HG03103 (cell line): ENCODE measurements at regions not wholly inside any gene's neighbourhood (a gene's known extent, or its start where the extent isn't known, plus 50 kb on each side); places are given as distances from the start of the nearest gene placed in this dataset.

Experiments used
- ATAC-seq: cut with Tn5 transposase; IDR thresholded peaks from one replicate; pipeline ENCODE4 v1.9.1; 2021; ENCODE audit warnings: low read depth; ENCODE audit not compliant: unreplicated experiment

DNA sequence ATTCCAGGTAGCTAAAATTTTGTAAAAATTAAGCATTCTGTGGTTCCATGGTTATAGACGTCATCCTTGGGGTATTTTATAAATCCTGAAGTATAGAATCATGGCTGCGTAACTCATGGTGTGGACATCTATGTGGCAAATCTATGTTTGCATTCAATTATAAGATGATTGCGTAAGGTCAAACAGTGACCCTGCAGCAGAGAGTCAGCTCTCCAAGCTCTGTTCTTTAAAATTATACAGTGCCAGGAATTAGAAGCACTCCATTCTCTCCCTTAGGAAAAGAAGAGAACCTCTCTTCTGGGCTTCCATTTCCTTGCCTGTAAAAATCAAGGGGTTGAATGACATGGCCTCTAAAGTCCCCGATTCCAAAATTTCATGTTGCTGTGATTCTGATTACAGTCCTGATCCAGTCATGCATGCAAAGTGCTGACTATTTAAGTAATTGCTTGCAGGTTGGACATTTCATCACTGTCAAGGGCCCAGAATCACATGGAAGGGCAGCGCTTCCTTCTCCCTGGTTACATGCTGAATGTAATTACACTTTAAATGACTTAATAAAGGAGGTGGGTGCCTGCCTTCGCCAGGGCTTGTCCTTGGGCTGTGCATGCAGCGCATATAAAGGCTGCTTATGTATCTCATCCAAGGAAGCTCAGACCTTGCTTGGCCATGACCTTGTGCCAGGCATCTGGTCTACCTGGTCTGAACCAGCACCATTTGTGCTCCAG, 550.7 kb downstream of the TYW1 start:
- no peak for ATAC-seq

DNA sequence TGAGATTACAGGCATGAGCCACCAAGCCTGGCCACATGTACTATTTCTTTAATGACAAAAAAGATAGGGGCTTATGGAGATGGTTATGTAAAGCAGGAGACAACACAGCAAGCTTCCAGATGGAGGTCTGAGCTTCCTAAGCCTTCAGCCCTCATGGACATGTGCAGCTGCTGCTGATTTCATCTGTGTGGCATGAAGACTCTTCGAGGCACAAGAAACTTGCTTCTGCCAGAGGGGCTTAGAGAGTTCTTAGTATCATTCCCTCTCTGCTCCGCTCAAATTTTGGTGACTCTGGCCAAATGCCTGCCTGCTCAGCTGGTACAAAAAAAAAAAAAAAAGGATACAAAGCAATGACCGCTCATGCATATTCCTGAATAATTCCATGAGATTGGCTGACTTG, 552.5 kb downstream of the TYW1 start:
- no peak for ATAC-seq

DNA sequence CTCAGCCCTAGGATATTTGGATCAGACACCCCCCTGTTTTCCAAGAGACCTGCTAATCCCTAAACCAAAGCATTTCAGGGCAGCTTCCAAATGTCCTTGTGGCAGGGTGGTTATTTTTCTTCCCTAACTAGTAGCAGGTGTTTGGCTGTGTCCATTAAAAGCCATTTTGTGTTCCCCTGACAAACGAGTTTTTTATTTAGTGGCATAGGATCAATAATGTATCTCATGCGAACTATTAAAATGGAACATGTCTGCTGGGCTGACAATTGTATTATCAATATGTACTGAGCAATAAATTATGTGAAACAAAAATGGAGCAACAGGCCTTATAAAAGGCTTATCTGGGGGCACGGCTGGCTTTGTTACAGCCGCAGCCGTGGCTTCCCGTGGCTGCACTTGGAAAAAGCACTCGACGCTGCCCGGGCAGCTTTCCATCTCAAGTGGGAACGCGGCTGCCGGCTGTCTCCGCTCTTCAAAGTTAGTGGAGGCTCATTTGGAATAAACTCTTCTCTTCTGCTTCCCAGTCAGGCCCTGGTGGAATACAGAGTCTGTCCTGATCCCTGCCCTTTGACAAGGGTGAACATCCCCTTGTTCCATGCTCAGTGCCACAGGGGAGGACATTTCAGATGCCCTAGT, 554.3 kb downstream of the TYW1 start:
- no peak for ATAC-seq

DNA sequence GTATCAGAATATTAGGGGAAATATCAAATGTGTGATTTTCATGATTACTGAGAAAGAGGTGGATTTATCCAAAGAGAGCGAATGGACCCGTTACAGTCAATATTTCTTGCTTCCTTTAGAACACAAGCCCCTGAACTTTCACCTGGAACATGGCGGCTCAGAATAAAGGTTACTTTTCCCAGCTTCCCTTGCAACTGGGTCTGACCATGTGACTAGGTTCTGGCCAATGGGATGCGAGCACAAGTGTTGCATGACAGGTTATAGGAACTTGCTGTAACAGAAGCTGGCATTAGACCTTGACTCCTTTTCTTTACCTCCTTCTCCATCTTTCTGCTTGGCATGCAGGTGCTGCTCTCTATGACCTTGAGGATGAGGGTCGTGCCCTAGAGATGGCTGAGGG, 556.1 kb downstream of the TYW1 start:
- ATAC-seq: no peak

DNA sequence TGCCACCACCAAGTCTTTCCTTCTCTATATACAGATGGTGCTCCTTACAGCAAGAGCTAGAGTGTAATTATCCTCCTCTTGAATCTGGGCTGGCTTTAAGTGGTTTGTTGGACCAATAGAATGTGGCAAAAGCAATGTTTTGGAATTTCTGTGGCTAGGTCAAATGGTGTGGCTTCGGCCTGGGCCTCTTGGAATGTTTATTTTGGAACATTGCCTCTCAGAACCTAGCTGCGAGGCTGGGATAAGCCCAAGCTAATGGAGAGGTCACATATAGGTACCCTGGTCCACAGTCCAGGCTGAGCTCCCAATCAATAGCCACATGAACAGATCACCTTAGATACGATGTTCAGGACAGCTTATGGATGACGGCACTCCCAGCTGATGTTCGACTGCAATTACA, 556.7 kb downstream of the TYW1 start:
- no peak for ATAC-seq

DNA sequence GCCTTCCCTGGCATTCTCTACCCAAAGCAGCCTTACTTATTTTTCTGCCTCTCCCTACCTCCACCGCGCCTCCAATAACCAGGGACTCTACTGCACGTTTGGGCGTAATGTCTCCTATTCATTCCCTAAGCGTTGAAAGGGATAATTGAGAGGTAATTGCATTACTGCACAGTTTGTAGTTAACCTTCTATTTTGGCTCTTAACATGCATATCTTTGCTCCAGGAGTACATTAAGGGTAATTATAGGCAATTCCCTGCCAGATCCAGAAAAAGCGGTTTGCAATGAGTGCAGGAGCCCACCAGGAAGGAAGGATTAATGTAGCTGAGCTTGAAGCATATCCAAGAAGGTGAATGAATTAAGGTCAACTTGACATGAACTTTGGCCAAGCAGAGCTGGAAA, 558.4 kb downstream of the TYW1 start:
- no peak for ATAC-seq

DNA sequence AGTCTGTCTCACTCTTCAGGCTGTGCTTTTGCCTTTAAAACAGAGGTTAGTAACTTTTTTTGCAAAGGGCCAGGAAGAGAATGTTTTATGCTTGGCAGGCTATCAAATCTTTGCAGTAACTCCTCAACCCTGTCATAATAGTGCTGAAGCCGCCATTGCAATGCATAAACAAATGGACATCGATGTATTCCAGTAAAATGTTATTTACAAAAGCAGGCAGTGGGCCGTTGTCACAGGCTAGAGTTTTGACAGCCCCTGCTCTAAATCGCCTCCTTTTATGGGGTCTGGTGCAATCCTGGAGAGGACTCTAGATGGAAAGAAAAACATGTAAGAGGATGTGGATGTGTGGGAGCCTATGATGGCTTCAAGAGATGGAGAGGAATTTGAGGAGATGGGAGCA, 568.3 kb downstream of the TYW1 start:
- no peak for ATAC-seq

DNA sequence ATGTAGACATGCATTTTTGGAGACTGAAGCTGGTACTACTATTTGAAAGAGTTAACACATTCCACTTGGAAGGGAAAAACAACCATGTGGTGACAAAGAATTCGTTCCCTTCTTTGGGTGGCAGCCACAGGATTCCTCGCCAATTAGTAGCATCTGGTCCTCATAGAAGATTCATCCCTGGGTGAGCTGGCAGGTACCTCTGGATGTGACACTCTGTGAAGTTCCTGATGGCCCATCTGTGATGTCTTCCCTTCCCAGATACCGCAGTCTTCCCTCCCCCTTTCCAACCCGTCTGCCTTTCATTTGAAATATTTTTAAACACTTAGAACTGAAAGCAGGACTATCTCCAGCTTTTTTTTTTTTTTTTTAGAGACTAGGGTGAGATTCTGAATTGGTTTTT, 569.5 kb downstream of the TYW1 start:
- ATAC-seq: no peak

DNA sequence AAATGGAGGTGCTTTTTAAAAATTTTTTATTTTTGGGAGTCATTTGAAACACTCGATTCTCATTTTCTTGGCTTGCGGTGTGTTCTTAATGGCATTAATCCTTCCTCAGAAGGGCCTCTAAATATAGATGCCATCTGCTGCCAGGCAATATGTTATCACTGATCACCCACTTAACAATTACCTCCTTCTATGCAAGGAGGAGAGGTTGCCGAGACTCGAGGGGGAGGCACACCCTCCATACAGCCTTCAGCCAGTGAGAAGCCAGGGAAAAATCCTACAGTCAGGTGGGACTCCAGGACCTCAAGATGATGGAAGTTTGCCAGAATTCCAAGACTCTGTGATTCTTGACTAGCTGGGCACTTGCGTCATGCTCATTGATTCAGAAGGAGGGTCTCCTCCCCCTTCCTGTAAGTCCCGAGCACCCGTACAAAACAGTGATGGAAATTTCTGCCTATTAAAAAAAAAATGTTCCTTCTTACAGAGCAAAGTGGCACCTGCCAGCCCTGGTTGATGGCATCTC, 574.5 kb downstream of the TYW1 start:
- ATAC-seq: no peak

DNA sequence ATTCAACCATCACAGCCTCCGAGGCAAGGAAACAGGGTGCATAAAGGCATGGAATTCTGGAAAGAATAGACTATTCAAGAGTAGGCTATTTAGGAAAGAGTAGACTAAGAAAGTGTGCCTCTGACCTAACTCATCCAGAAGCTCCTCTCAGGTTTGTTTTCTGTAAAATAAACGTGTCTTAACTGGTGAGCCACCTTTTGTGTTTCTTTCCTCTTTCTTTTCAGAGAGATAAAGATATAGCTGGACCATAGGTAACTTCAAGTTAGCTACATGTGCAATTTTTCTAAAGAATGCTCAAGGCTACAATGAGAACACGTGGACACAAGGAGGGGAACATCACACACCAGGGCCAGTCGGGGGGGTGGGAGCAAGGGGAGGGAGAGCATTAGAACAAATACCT, 577.0 kb downstream of the TYW1 start:
- ATAC-seq: no peak

DNA sequence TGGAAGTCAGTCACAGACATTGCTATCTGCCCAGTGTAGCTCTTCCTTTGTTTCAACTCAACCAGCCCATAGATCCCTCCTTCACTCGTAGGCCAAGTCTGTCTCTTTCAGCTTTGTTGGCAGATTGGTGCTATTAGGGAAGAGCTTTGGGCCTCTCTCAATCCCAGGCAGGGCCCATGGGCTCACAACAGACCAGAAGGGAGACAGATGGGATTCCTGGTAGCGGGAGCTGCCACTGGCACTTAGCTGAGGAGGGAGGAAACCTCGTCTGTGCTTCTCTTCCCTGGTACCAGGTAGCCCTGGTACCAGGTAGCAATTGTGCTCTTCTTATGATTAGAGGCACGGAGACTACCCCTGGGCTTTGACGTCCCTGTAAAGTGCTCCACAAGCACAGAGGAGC, 592.0 kb downstream of the TYW1 start:
- ATAC-seq: no peak

DNA sequence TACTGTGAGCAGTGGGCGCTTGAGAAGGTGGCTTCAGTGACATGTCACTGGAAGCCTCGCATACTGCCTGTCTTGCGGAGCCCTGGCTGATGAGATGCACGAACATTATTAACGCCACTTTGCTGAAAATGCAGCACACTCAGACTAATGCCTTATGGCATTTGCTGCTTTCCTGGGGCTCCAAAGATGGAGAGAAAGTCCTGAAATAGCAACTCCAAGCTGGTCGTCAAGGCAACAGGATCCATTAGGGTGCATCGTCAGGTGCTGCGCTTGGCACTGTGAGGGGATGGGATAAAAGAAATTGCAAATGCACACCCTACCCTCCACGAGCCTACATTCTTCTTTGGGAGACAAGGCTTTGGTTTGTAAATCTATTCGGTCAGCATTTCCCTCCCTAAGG, 592.5 kb downstream of the TYW1 start:
- no peak for ATAC-seq

DNA sequence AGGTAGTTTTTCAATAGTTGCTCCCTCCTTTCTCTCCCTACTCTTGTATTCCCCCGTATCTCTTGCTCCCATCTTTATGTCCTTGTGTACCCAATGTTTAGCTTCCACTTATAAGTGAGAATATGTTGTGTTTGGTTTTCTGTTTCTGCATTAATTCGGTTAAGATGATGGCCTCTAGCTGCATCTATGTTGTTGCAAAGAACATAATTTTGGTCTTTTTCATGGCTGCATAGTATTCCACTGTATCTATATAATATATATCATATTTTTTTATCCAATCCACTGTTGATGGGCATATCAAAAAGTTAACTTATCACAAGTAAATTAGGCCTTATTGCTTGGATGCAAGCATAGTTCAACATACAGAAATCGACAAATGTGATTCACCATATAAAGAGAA, 594.0 kb downstream of the TYW1 start:
- ATAC-seq: no peak

DNA sequence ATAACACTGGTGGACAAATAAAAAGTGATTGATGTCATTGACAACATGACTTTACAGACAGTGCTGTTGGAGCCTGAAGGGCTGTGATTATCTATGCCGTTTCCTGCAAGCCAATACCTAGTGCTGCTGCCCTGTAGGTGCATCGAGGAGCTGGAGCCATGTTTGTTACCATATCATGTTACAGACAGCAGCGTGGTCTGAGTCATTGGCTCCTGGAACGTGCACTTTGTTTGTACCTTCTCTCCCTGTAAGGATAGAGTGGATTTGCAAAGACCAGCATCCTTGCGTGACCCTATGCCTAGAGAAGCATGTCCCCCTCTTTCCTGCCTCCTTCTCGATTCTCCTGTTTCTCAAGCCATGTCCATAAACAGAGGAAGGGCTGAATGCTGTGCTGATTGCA, 597.2 kb downstream of the TYW1 start:
- no peak for ATAC-seq

DNA sequence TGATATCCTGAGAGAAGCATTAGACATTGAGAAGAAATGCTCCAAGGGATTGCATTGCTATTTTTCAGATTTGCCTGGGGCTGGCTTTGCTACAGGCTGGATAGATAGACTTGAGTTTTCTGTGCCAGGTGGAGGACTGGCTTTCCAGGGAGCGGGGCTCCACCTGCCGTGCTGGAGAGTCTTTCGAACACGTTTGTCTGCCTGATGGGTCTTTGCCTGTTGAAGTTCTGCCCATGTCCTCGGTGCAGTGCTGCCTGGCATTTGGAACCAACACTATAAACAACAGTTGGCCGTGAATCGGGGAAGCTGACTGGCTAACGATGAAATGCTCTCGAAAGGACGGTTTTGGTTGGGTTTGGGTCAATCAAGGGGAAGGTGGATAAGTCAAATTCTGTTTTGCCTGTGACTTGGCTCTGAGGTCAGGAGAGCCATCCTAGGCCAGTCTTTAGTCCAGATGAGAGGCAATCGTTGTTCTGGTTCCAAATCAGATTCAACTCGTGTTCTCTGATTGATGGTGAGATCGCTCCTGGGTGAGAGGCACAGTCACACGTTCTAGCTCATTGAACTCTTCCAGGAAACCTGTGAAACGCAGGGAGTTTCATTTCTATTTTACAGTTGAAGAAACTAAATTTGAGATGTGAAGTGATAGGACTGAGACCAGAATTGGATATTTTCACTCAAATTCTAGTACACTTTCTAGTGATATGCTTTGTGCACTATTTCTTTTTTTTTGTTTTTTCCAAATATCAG, 599.0 kb downstream of the TYW1 start:
- no peak for ATAC-seq

DNA sequence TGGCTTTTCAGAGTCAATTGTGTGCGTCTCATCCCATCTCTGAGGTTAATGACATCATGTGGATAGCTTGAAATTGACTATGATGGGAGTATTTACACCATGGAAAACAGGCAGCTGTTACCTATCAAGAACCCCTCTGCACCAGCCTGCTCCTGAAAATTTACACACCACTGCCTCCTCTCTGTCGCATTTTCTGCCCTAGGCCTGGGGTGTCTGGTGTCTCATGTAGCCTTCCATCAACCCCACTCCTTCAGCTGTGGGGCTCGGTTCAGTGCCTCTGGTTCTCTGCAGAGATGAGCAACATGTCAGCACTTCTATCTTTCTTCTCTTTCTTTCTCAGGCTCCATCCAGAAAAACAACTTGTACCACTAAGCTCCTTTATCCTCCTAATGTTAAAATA, 600.5 kb downstream of the TYW1 start:
- ATAC-seq: no peak

DNA sequence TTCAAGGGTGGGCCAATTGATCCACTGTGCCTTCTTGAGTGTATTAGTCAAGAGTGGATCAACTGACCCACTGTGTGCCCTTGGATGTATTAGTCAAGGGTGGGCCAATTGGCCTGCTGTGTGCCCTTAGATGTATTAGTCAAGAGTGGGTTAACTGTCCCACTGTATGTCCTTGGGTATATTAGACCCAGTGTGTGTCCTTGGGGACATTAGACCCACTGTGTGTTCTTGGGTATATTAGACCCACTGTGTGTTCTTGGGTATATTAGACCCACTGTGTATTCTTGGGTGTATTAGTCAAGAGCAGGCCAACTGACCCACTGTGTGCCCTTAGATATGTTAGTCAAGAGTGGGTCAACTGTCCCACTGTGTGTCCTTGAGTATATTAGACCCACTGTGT, 601.8 kb downstream of the TYW1 start:
- ATAC-seq: no peak

DNA sequence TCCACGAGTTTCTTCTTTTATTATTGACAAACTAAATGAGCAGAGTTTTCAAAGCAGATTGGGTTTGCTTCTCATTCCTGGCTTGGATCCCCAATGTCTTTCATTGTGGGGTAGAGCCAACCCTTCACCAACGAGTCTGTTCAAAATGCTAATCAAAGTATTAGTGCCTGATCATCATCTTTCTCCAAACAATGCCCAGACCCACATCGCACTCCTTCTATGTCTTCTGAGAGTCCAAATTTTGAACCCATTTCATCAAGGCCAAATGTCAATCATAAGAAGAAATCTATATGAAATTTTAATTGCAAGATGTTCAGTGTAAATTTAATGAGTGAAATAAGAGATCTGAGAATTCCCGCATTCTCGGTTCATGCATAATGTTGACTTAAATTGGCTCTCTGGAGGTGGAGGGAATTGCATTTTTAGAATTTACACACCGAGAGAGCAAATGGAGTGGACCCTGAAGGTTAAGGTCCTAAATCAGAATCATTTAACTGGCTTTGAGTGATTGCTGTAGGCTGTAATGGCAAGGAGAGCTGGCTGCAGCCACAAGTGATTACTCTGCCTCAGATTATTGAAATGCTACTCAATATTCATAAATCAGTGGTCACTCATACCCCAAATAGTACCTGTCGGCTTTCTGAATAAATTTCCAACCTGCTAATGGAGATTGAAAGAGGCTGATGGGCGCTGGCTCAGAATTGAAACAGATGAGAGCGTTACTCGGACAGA, 602.9 kb downstream of the TYW1 start:
- ATAC-seq: no peak

DNA sequence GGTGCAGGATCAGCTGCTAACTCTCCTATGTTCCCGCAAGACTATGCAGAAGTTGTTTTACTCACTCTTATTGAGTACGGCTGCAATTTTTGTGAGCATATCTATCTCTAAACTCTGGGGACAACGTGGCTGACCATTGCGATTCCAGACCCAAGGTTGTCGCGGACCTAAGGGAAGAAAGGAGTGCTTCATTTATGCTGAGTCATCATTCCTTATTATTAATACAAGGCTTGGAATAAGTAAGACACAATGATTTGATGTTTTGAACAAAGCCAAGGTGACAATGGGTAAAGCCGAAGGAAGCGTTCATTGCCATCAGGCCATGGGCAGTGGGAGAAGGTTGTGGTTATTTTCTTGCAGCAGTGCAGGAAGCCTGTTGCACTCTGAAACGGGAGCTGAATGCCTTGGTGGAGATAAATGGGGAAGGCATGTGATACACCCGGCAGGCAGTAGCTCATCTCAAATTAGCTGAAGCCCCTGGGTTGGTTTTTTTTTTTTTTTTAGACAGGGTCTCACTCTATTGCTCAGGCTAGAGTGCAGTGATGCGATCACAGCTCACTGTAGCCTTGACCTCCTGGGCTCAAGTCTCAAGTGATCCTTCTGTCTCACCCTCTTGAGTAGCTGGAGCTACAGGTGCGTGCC, 605.7 kb downstream of the TYW1 start:
- ATAC-seq: no peak
